ENCODE measurements at regions not wholly inside any gene's neighbourhood (a gene's known extent, or its start where the extent isn't known, plus 50 kb on each side); places are given as distances from the start of the nearest gene placed in this dataset.

- no peaks in the 10 kb centered on the region for H3K79me2 ChIP-seq
- H3K4me1 ChIP-seq: no peaks in the 10 kb centered on the region
- no peaks in the 10 kb centered on the region for H3K9me3 ChIP-seq (ENCODE audit: control insufficient read depth, low read length)
- no peak overlapping the region for H3K4me2 ChIP-seq (ENCODE audit: low read length)
- no peaks in the 10 kb centered on the region for H3K27me3 ChIP-seq (ENCODE audit: control insufficient read depth, insufficient read depth, low read length)
- no peak overlapping the region for H3K9ac ChIP-seq
- H3K4me3 ChIP-seq (ENCODE audit: low read depth, low read length): no peak overlapping the region
- no peak overlapping the region for H3K27ac ChIP-seq
- H3K36me3 ChIP-seq (ENCODE audit: control insufficient read depth, insufficient read depth, low read length): no peaks in the 10 kb centered on the region
- H2AFZ ChIP-seq: no peak overlapping the region
- TF ChIP-seq CTCF (IDR thresholded peaks at IDR 0.05): no peak
Observed at GRCh38 chr18:67636597-67637385, 120.3 kb upstream of the DSEL start.

GRCh38 chr18:67634631-67635338 is 118.3 kb upstream of the DSEL start:
- TF ChIP-seq CTCF (IDR thresholded peaks at IDR 0.05): no peak
- H2AFZ ChIP-seq: no peak overlapping the region
- no peaks in the 10 kb centered on the region for H3K36me3 ChIP-seq (ENCODE audit: control insufficient read depth, insufficient read depth, low read length)
- H3K9ac ChIP-seq: no peak overlapping the region
- no peaks in the 10 kb centered on the region for H3K9me3 ChIP-seq (ENCODE audit: control insufficient read depth, low read length)
- H3K27ac ChIP-seq: no peak overlapping the region
- H3K4me1 ChIP-seq: no peaks in the 10 kb centered on the region
- H3K79me2 ChIP-seq: no peaks in the 10 kb centered on the region
- no peak overlapping the region for H3K4me2 ChIP-seq (ENCODE audit: low read length)
- H3K4me3 ChIP-seq (ENCODE audit: low read depth, low read length): no peak overlapping the region
- no peaks in the 10 kb centered on the region for H3K27me3 ChIP-seq (ENCODE audit: control insufficient read depth, insufficient read depth, low read length)

- no peaks in the 10 kb centered on the region for H3K4me1 ChIP-seq
Observed at GRCh38 chr18:67633939-67634338, 117.4 kb upstream of the DSEL start.

GRCh38 chr18:67621906-67622305 is 105.4 kb upstream of the DSEL start:
- H2AFZ ChIP-seq: no peak overlapping the region
- no peak overlapping the region for H3K27ac ChIP-seq
- no peaks in the 10 kb centered on the region for H3K27me3 ChIP-seq (ENCODE audit: control insufficient read depth, insufficient read depth, low read length)
- no peaks in the 10 kb centered on the region for H3K79me2 ChIP-seq
- no peak overlapping the region for H3K9ac ChIP-seq
- no peaks in the 10 kb centered on the region for H3K36me3 ChIP-seq (ENCODE audit: control insufficient read depth, insufficient read depth, low read length)
- no peak overlapping the region for H3K4me2 ChIP-seq (ENCODE audit: low read length)
- H3K4me3 ChIP-seq (ENCODE audit: low read depth, low read length): no peak overlapping the region
- TF ChIP-seq CTCF (IDR thresholded peaks at IDR 0.05): no peak
- no peaks in the 10 kb centered on the region for H3K9me3 ChIP-seq (ENCODE audit: control insufficient read depth, low read length)
- H3K4me1 ChIP-seq: no peaks in the 10 kb centered on the region

More at GRCh38 chr18:67633939-67634338, 117.4 kb upstream of the DSEL start:
- Histone ChIP-seq H2AFZ (no peak overlapping the region), H3K79me2 (no peaks in the 10 kb centered on the region), H3K27me3 (ENCODE audit: control insufficient read depth, insufficient read depth, low read length) (no peaks in the 10 kb centered on the region), H3K36me3 (ENCODE audit: control insufficient read depth, insufficient read depth, low read length) (no peaks in the 10 kb centered on the region), H3K9ac (no peak overlapping the region), H3K4me2 (ENCODE audit: low read length) (no peak overlapping the region), H3K9me3 (ENCODE audit: control insufficient read depth, low read length) (no peaks in the 10 kb centered on the region), H3K4me3 (ENCODE audit: low read depth, low read length) (no peak overlapping the region), H3K27ac (no peak overlapping the region)
- no peak for TF ChIP-seq CTCF (IDR thresholded peaks at IDR 0.05)

Data from parathyroid adenoma (tissue), 2 donors.